ENCODE measurements at regions not wholly inside any gene's neighbourhood (a gene's known extent, or its start where the extent isn't known, plus 50 kb on each side); places are given as distances from the start of the nearest gene placed in this dataset.
"Not testable (repeated sequence)": the region's sequence is repeated elsewhere in the genome, so short reads cannot be mapped to it uniquely, and the experiment has no call there.

- WGBS, 2 donors: 66 to 73% methylated on average over 4 of the region's 4 CpGs
- DNase-seq (ENCODE audit: low spot score in 2 of 2): no peak
- intact Hi-C loops (cut with DNase I; ENCODE audit: low total_unique reads): no loop called here
- TF ChIP-seq CTCF (IDR thresholded peaks at IDR 0.05): no peak
- TF ChIP-seq POLR2A (IDR thresholded peaks at IDR 0.05): no peak
- H3K4me3 ChIP-seq (ENCODE audit: low read depth, poor library complexity, severe bottlenecking): no peak overlapping the region
Measured at GRCh38 chr11:103736315-103737036, 300.0 kb upstream of the DDI1 start.

GRCh38 chr11:103737037-103737622 lies 299.3 kb upstream of the DDI1 start:
- 53 to 54% methylated on average over 4 of the region's 4 CpGs for WGBS, 2 donors
- no peak for DNase-seq (ENCODE audit: low spot score in 2 of 2)
- intact Hi-C loops (cut with DNase I; ENCODE audit: low total_unique reads): no loop called here
- no peak for TF ChIP-seq POLR2A (IDR thresholded peaks at IDR 0.05)
- no peak for TF ChIP-seq CTCF (IDR thresholded peaks at IDR 0.05)
- H3K4me3 ChIP-seq (ENCODE audit: low read depth, poor library complexity, severe bottlenecking): no peak overlapping the region

GRCh38 chr11:103737747-103738146 lies 298.7 kb upstream of the DDI1 start:
- 60 to 64% methylated on average over 3 of the region's 3 CpGs for WGBS, 2 donors
- no peak for DNase-seq (ENCODE audit: low spot score in 2 of 2)
- intact Hi-C loops (cut with DNase I; ENCODE audit: low total_unique reads): no loop called here
- H3K4me3 ChIP-seq (ENCODE audit: low read depth, poor library complexity, severe bottlenecking): no peak overlapping the region
- TF ChIP-seq POLR2A (IDR thresholded peaks at IDR 0.05): no peak
- TF ChIP-seq CTCF (IDR thresholded peaks at IDR 0.05): no peak

- intact Hi-C loops (cut with DNase I; ENCODE audit: low total_unique reads); DNase-seq (ENCODE audit: low spot score in 2 of 2); H3K4me3 ChIP-seq (ENCODE audit: low read depth, poor library complexity, severe bottlenecking): not testable (repeated sequence)
- 45 to 74% methylated on average over 12 to 14 of the region's 18 CpGs for WGBS, 2 donors
Measured at GRCh38 chr11:103739074-103739796, 297.2 kb upstream of the DDI1 start.

- no peak for DNase-seq (ENCODE audit: low spot score in 2 of 2)
- intact Hi-C loops (cut with DNase I; ENCODE audit: low total_unique reads): no loop called here
- TF ChIP-seq CTCF (IDR thresholded peaks at IDR 0.05) (no peak), POLR2A (IDR thresholded peaks at IDR 0.05) (no peak)
- no peak overlapping the region for H3K4me3 ChIP-seq (ENCODE audit: low read depth, poor library complexity, severe bottlenecking)
- whole genome bisulfite sequencing, 2 donors: 56 to 66% methylated on average over 2 of the region's 2 CpGs
Measured at GRCh38 chr11:103744496-103745153, 291.8 kb upstream of the DDI1 start.

- WGBS, 2 donors: 37 to 40% methylated on average over 1 of the region's 1 CpG
- H3K4me3 ChIP-seq (ENCODE audit: low read depth, poor library complexity, severe bottlenecking): no peak overlapping the region
- intact Hi-C loops (cut with DNase I; ENCODE audit: low total_unique reads): no loop called here
- DNase-seq (ENCODE audit: low spot score in 2 of 2): no peak
- TF ChIP-seq CTCF (IDR thresholded peaks at IDR 0.05): no peak
Measured at GRCh38 chr11:103749158-103749557, 287.3 kb upstream of the DDI1 start.

All from lower leg skin (tissue), 4 donors.